K562 (cell line): ENCODE measurements at regions not wholly inside any gene's neighbourhood (a gene's known extent, or its start where the extent isn't known, plus 50 kb on each side); places are given as distances from the start of the nearest gene placed in this dataset.

Experiments
- GATAD2A ChIP-seq: fragments of 450-650 bp; IDR thresholded peaks from 2 replicates; pipeline ENCODE4 v1.6.1; 2017
- MAZ ChIP-seq, 2 experiments: fragments of 450-650 bp in 1 of 2; sonication (generic) in 1 of 2; formaldehyde crosslinking; IDR thresholded peaks in 1 of 2; conservative IDR thresholded peaks in 1 of 2; 2 replicates each; pipeline versions ENCODE4 v1.4.0 to v1.5.0; 2020; ENCODE audit warnings: mild to moderate bottlenecking in 1 of 2, missing genetic modification reagents in 1 of 2
- MEF2A ChIP-seq: IDR thresholded peaks from 2 replicates; pipeline ENCODE4 v1.6.1; 2011; ENCODE audit warnings: low read depth, mild to moderate bottlenecking, low read length, moderate library complexity; ENCODE audit not compliant: control insufficient read depth
- POLR2A ChIP-seq: fragments of 450-650 bp; conservative IDR thresholded peaks from 2 replicates; pipeline ENCODE4 v1.6.1; 2016
- TF ChIP-seq, protein P1 (sequence below): sonication (generic); formaldehyde crosslinking; IDR thresholded peaks from 2 replicates; pipeline ENCODE4 v1.4.0; 2020; ENCODE audit warnings: mild to moderate bottlenecking, missing genetic modification reagents
- TF ChIP-seq, protein P2 (sequence below), 2 experiments: fragments of 450-650 bp; conservative IDR thresholded peaks; 2 replicates each; pipeline ENCODE4 v1.6.1; 2017; ENCODE audit warnings: mild to moderate bottlenecking in 2 of 2, moderate library complexity in 2 of 2
- TF ChIP-seq, protein P3 (sequence below), 3 experiments: IDR thresholded peaks in 2 of 3; conservative IDR thresholded peaks in 1 of 3; 2 replicates each; pipeline ENCODE4 v1.5.1; 2011 to 2012; ENCODE audit warnings: low read length in 3 of 3, mild to moderate bottlenecking in 3 of 3, control low read depth in 2 of 3, improper control_type of control experiment in 1 of 3, inconsistent platforms in 1 of 3, low read depth in 1 of 3, mixed read lengths in 1 of 3, moderate library complexity in 1 of 3; ENCODE audit not compliant: insufficient read depth in 2 of 3

DNA sequence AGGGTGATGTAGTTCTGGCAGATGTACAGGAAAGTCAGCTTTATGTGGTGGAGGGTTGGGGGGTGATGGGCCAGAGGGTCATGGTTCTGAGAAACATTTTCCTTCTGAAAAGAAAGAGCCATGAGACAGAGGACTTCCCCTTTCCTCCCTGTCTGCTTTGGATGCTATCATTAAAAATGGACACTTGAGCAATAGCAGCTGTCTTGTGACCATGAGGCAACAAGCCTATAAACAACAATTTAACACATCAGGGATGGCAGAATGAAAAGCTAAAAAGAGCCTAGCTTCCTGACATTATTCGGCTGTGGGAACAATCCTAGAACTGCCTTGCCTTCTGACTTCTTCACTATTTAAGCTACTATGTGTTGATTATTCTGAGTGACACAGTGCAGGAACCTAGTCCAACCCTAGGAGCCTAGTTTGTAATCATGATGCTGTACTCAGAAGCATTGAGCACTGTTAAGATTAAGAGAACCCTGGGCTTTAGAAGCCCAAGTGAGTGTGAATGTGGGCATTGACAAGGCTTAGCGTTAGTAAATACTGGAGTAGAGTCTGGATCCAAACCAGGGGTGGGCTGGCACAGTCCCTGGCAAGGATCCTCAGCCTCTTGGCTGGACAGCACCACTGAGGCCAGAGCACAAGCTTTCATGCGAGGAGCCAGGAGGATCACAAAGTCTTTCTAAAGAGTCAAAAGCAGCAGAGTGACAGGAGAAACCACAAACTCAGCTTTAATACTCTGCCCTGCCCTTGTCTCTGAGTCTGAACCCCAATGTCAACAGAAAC is 178.5 kb upstream of the EGFLAM start:
- TF ChIP-seq MEF2A: no peak
- TF ChIP-seq, protein P1, sequence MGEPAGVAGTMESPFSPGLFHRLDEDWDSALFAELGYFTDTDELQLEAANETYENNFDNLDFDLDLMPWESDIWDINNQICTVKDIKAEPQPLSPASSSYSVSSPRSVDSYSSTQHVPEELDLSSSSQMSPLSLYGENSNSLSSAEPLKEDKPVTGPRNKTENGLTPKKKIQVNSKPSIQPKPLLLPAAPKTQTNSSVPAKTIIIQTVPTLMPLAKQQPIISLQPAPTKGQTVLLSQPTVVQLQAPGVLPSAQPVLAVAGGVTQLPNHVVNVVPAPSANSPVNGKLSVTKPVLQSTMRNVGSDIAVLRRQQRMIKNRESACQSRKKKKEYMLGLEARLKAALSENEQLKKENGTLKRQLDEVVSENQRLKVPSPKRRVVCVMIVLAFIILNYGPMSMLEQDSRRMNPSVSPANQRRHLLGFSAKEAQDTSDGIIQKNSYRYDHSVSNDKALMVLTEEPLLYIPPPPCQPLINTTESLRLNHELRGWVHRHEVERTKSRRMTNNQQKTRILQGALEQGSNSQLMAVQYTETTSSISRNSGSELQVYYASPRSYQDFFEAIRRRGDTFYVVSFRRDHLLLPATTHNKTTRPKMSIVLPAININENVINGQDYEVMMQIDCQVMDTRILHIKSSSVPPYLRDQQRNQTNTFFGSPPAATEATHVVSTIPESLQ (CRISPR knock-in tag): no peak
- no peak for TF ChIP-seq MAZ (CRISPR knock-in tag; conservative IDR thresholded peaks at IDR 0.05 in 1 of 2, IDR thresholded peaks at IDR 0.05 in 1 of 2)
- no peak for TF ChIP-seq POLR2A
- TF ChIP-seq, protein P2, sequence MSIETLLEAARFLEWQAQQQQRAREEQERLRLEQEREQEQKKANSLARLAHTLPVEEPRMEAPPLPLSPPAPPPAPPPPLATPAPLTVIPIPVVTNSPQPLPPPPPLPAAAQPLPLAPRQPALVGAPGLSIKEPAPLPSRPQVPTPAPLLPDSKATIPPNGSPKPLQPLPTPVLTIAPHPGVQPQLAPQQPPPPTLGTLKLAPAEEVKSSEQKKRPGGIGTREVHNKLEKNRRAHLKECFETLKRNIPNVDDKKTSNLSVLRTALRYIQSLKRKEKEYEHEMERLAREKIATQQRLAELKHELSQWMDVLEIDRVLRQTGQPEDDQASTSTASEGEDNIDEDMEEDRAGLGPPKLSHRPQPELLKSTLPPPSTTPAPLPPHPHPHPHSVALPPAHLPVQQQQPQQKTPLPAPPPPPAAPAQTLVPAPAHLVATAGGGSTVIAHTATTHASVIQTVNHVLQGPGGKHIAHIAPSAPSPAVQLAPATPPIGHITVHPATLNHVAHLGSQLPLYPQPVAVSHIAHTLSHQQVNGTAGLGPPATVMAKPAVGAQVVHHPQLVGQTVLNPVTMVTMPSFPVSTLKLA (conservative IDR thresholded peaks at IDR 0.05): no peak
- TF ChIP-seq, protein P3, sequence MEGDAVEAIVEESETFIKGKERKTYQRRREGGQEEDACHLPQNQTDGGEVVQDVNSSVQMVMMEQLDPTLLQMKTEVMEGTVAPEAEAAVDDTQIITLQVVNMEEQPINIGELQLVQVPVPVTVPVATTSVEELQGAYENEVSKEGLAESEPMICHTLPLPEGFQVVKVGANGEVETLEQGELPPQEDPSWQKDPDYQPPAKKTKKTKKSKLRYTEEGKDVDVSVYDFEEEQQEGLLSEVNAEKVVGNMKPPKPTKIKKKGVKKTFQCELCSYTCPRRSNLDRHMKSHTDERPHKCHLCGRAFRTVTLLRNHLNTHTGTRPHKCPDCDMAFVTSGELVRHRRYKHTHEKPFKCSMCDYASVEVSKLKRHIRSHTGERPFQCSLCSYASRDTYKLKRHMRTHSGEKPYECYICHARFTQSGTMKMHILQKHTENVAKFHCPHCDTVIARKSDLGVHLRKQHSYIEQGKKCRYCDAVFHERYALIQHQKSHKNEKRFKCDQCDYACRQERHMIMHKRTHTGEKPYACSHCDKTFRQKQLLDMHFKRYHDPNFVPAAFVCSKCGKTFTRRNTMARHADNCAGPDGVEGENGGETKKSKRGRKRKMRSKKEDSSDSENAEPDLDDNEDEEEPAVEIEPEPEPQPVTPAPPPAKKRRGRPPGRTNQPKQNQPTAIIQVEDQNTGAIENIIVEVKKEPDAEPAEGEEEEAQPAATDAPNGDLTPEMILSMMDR (IDR thresholded peaks at IDR 0.05 in 2 of 3, conservative IDR thresholded peaks at IDR 0.05 in 1 of 3; ENCODE audit: insufficient read depth in 2 of 3, low read depth in 1 of 3, low read length in 3 of 3): no peak
- no peak for TF ChIP-seq GATAD2A
